H9 (cell line): ENCODE measurements at regions not wholly inside any gene's neighbourhood (a gene's known extent, or its start where the extent isn't known, plus 50 kb on each side); places are given as distances from the start of the nearest gene placed in this dataset.

Source experiments
- DNase-seq: peaks from one replicate; pipeline ENCODE4 v3.0.0-alpha.2; 2017
- H2AFZ ChIP-seq: one replicate; pipeline ENCODE4 v1.6.1; 2013; ENCODE audit warnings: mild to moderate bottlenecking, low read length, control low read depth, moderate library complexity
- H2AK5ac ChIP-seq: 2 replicates; pipeline ENCODE4 v1.6.1; 2013; ENCODE audit warnings: low read length, control low read depth, mixed read lengths; ENCODE audit not compliant: insufficient read length
- H2BK120ac ChIP-seq: one replicate; pipeline ENCODE4 v1.6.1; 2013; ENCODE audit warnings: low read depth, mild to moderate bottlenecking, low read length, control low read depth, inconsistent platforms; ENCODE audit not compliant: poor library complexity, severe bottlenecking
- H2BK12ac ChIP-seq: 2 replicates; pipeline ENCODE4 v1.6.1; 2013; ENCODE audit warnings: low read length, control low read depth, mixed read lengths, low read depth; ENCODE audit not compliant: insufficient read length
- H2BK15ac ChIP-seq: 2 replicates; pipeline ENCODE4 v1.6.1; 2013; ENCODE audit warnings: low read depth, low read length, control low read depth
- H2BK20ac ChIP-seq: one replicate; pipeline ENCODE4 v1.6.1; 2013; ENCODE audit warnings: low read depth, mild to moderate bottlenecking, low read length, control low read depth, inconsistent platforms; ENCODE audit not compliant: poor library complexity, severe bottlenecking
- H2BK5ac ChIP-seq: 2 replicates; pipeline ENCODE4 v1.6.1; 2013; ENCODE audit warnings: low read length, control low read depth, mixed read lengths; ENCODE audit not compliant: insufficient read length
- H3K14ac ChIP-seq: 2 replicates; pipeline ENCODE4 v1.6.1; 2013; ENCODE audit warnings: low read length, control low read depth; ENCODE audit not compliant: insufficient read depth
- H3K18ac ChIP-seq: 2 replicates; pipeline ENCODE4 v1.6.1; 2013; ENCODE audit warnings: low read depth, mild to moderate bottlenecking, mixed read lengths, low read length, control low read depth; ENCODE audit not compliant: insufficient read length
- H3K23ac ChIP-seq: 2 replicates; pipeline ENCODE4 v1.6.1; 2013; ENCODE audit warnings: low read length, control low read depth, mixed read lengths, low read depth; ENCODE audit not compliant: insufficient read length
- H3K23me2 ChIP-seq: 2 replicates; pipeline ENCODE4 v1.6.1; 2013; ENCODE audit warnings: low read depth, mild to moderate bottlenecking, mixed read lengths, low read length, control low read depth; ENCODE audit not compliant: insufficient read length, poor library complexity, severe bottlenecking
- H3K27ac ChIP-seq: 2 replicates; pipeline ENCODE4 v1.5.1; 2013; ENCODE audit warnings: low read length, control low read depth, mixed read lengths, low read depth; ENCODE audit not compliant: insufficient read length
- H3K27me3 ChIP-seq: 2 replicates; pipeline ENCODE4 v1.6.1; 2013; ENCODE audit warnings: low read length, control low read depth, inconsistent platforms; ENCODE audit not compliant: insufficient read depth
- H3K4ac ChIP-seq: 2 replicates; pipeline ENCODE4 v1.6.1; 2013; ENCODE audit warnings: low read depth, mild to moderate bottlenecking, control low read depth, inconsistent platforms, low read length, moderate library complexity
- H3K4me1 ChIP-seq: 2 replicates; pipeline ENCODE4 v1.6.1; 2013; ENCODE audit warnings: low read length, control low read depth, inconsistent platforms; ENCODE audit not compliant: insufficient read depth
- H3K4me2 ChIP-seq: 2 replicates; pipeline ENCODE4 v1.6.1; 2013; ENCODE audit warnings: low read length, control low read depth, mixed read lengths; ENCODE audit not compliant: insufficient read length, insufficient read depth
- H3K56ac ChIP-seq: 2 replicates; pipeline ENCODE4 v1.6.1; 2013; ENCODE audit warnings: low read depth, mild to moderate bottlenecking, mixed read lengths, low read length, control low read depth; ENCODE audit not compliant: insufficient read length
- H3K79me1 ChIP-seq: 2 replicates; pipeline ENCODE4 v1.6.1; 2013; ENCODE audit warnings: low read depth, mild to moderate bottlenecking, moderate library complexity, low read length, control low read depth, inconsistent platforms; ENCODE audit not compliant: insufficient read depth, poor library complexity, severe bottlenecking
- H3K79me2 ChIP-seq: 2 replicates; pipeline ENCODE4 v1.6.1; 2013; ENCODE audit warnings: low read length, control low read depth, inconsistent platforms; ENCODE audit not compliant: insufficient read depth
- H3K9ac ChIP-seq: 2 replicates; pipeline ENCODE4 v1.6.1; 2013; ENCODE audit warnings: low read length, control low read depth, mixed read lengths; ENCODE audit not compliant: insufficient read length; ENCODE audit errors: extremely low read depth
- H3K9me3 ChIP-seq: one replicate; pipeline ENCODE4 v1.6.1; 2013; ENCODE audit warnings: low read depth, low read length, inconsistent platforms; ENCODE audit not compliant: control insufficient read depth
- H3T11ph ChIP-seq: one replicate; pipeline ENCODE4 v1.6.1; 2013; ENCODE audit warnings: mild to moderate bottlenecking, low read length, control low read depth, inconsistent platforms
- H4K20me1 ChIP-seq: one replicate; pipeline ENCODE4 v1.6.1; 2013; ENCODE audit not compliant: control insufficient read depth, insufficient read length, insufficient read depth
- H4K5ac ChIP-seq: 2 replicates; pipeline ENCODE4 v1.6.1; 2013; ENCODE audit warnings: low read depth, mild to moderate bottlenecking, mixed read lengths, low read length, control low read depth; ENCODE audit not compliant: insufficient read length
- H4K8ac ChIP-seq: replicated peaks from 2 replicates; pipeline ENCODE4 v1.6.1; 2013; ENCODE audit warnings: low read length, control low read depth, mixed read lengths, low read depth; ENCODE audit not compliant: insufficient read length
- H4K91ac ChIP-seq: 2 replicates; pipeline ENCODE4 v1.6.1; 2013; ENCODE audit warnings: low read depth, mild to moderate bottlenecking, moderate library complexity, mixed read lengths, low read length, control low read depth; ENCODE audit not compliant: insufficient read length
- H3K27ac Mint-ChIP-seq, 3 experiments: 2 replicates in 2 of 3; 3 replicates in 1 of 3; pipeline ENCODE4 v1.8.0; 2020 to 2021; ENCODE audit warnings: mixed read lengths in 3 of 3, mild to moderate bottlenecking in 1 of 3, moderate library complexity in 1 of 3
- H3K27me3 Mint-ChIP-seq: 2 replicates; pipeline ENCODE4 v1.8.0; 2021; ENCODE audit warnings: low read depth, mild to moderate bottlenecking, moderate library complexity, mixed read lengths
- H3K36me3 Mint-ChIP-seq, 3 experiments: 2 replicates in 2 of 3; 3 replicates in 1 of 3; pipeline ENCODE4 v1.8.0; 2020 to 2021; ENCODE audit warnings: low read depth in 3 of 3, mixed read lengths in 3 of 3; ENCODE audit not compliant: insufficient read depth in 1 of 3
- H3K4me1 Mint-ChIP-seq, 2 experiments: 2 replicates each; pipeline ENCODE4 v1.8.0; 2020; ENCODE audit warnings: mixed read lengths in 2 of 2
- H3K4me3 Mint-ChIP-seq, 2 experiments: 2 replicates in 1 of 2; 3 replicates in 1 of 2; pipeline ENCODE4 v1.8.0; 2020 to 2021; ENCODE audit warnings: mild to moderate bottlenecking in 2 of 2, mixed read lengths in 2 of 2, moderate library complexity in 1 of 2
- H3K9me3 Mint-ChIP-seq, 2 experiments: 2 replicates in 1 of 2; 3 replicates in 1 of 2; pipeline ENCODE4 v1.8.0; 2020; ENCODE audit warnings: mild to moderate bottlenecking in 2 of 2, mixed read lengths in 2 of 2, moderate library complexity in 1 of 2
- WGBS: extraction: QIAGEN DNeasy Blood & Tissue Kit; methylation state at CpG from one replicate; pipeline ENCODE4 v1.1.7; 2013; ENCODE audit warnings: missing lambda C conversion rate, low lambda C conversion rate, mixed read lengths; ENCODE audit not compliant: insufficient read length; ENCODE audit errors: extremely low coverage; 5-methylcytosine and 5-hydroxymethylcytosine counted together
- TF ChIP-seq, protein P1 (sequence below): fragments of 200-600 bp; sonication (generic); conservative IDR thresholded peaks from 3 replicates; pipeline ENCODE4 v1.8.0; 2021; ENCODE audit warnings: antibody characterized with exemption, mild to moderate bottlenecking

DNA sequence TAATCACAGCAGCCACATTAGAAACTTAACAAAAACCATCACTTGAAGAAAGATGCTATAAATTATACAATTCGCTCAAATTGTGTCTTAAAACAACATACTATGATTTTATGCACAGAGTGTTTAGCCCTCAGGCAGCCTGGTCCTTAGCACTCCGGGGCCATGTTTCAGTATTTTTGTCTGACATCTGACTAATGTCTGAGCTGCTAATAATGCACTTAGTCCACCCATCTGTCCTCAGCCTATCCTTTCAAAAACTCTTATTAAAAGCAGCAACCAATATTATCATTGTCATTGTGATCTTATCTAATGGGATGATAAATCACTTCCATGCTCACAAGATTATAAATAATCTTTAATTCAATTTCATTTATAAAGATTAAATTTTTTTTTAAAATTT, 602.7 kb upstream of the FOXG1 start:
- Histone ChIP-seq H3K18ac (no peak overlapping the region), H3K27ac (no peak overlapping the region), H3K9ac (no peak overlapping the region), H2BK5ac (no peak overlapping the region), H3K4ac (no peak overlapping the region), H2AFZ (no peak overlapping the region), H3K4me2 (no peak overlapping the region), H3K79me2 (no peaks in the 10 kb centered on the region), H4K8ac (no peak overlapping the region), H3K14ac (no peak overlapping the region), H2BK120ac (no peak overlapping the region), H2AK5ac (no peak overlapping the region), H3K23ac (no peak overlapping the region), H3K79me1 (no peaks in the 10 kb centered on the region), H3K4me1 (no peaks in the 10 kb centered on the region), H3T11ph (no peak overlapping the region), H2BK12ac (no peak overlapping the region), H4K20me1 (no peaks in the 10 kb centered on the region), H4K91ac (no peak overlapping the region), H3K56ac (no peak overlapping the region), H3K23me2 (no peaks in the 10 kb centered on the region), H4K5ac (no peak overlapping the region), H2BK15ac (no peak overlapping the region), H2BK20ac (no peak overlapping the region), H3K9me3 (no peaks in the 10 kb centered on the region), H3K27me3 (no peaks in the 10 kb centered on the region)
- no CpG with 5 or more reads among the region's 2 CpGs for WGBS
- peaks cover 1% of the 10 kb centered on the region; the same call in 1 of the 2 replicates for H3K27me3 Mint-ChIP-seq
- TF ChIP-seq, protein P1, sequence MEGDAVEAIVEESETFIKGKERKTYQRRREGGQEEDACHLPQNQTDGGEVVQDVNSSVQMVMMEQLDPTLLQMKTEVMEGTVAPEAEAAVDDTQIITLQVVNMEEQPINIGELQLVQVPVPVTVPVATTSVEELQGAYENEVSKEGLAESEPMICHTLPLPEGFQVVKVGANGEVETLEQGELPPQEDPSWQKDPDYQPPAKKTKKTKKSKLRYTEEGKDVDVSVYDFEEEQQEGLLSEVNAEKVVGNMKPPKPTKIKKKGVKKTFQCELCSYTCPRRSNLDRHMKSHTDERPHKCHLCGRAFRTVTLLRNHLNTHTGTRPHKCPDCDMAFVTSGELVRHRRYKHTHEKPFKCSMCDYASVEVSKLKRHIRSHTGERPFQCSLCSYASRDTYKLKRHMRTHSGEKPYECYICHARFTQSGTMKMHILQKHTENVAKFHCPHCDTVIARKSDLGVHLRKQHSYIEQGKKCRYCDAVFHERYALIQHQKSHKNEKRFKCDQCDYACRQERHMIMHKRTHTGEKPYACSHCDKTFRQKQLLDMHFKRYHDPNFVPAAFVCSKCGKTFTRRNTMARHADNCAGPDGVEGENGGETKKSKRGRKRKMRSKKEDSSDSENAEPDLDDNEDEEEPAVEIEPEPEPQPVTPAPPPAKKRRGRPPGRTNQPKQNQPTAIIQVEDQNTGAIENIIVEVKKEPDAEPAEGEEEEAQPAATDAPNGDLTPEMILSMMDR = no peak
- no peak for DNase-seq
- no peak overlapping the region for H3K4me3 Mint-ChIP-seq
- no peak overlapping the region for H3K27ac Mint-ChIP-seq
- no peaks in the 10 kb centered on the region for H3K4me1 Mint-ChIP-seq
- H3K36me3 Mint-ChIP-seq = peaks cover 2 to 8% (median 6%) of the 10 kb centered on the region in 3 experiments; a peak in 3 of 7 replicates
- H3K9me3 Mint-ChIP-seq = peaks cover 2 to 8% of the 10 kb centered on the region in 2 experiments; a peak in 2 of 5 replicates
